Activated CD4-positive, alpha-beta memory T cell treated with anti-CD3 and anti-CD28 coated beads, Interleukin-2, amount 10 ng/mL, durations not matched to agents 7 days and 5 days (primary cell): ENCODE measurements at regions not wholly inside any gene's neighbourhood (a gene's known extent, or its start where the extent isn't known, plus 50 kb on each side); places are given as distances from the start of the nearest gene placed in this dataset.

Source experiments
- CTCF ChIA-PET: fragments of 350-600 bp; sonication (Branson Sonifier 250); formaldehyde crosslinking; loops from one replicate; lab custom pipeline; 2021; ENCODE audit warnings: antibody characterized with exemption, inconsistent platforms; lab: Charles Lee
- POLR2A ChIA-PET: fragments of 350-600 bp; sonication (Branson Sonifier 250); formaldehyde crosslinking; loops from one replicate; lab custom pipeline; 2021; ENCODE audit warnings: antibody characterized with exemption; lab: Charles Lee
- DNase-seq: peaks from one replicate; pipeline ENCODE4 v3.0.0-alpha.2; 2020
- H3K27ac Mint-ChIP-seq: one replicate; pipeline ENCODE4 v1.8.0; 2021; ENCODE audit warnings: mild to moderate bottlenecking, mixed read lengths
- H3K27me3 Mint-ChIP-seq: one replicate; pipeline ENCODE4 v1.8.0; 2021; ENCODE audit warnings: mixed read lengths
- H3K36me3 Mint-ChIP-seq: one replicate; pipeline ENCODE4 v1.8.0; 2021; ENCODE audit warnings: low read depth, mixed read lengths
- H3K4me1 Mint-ChIP-seq: one replicate; pipeline ENCODE4 v1.8.0; 2021; ENCODE audit warnings: mixed read lengths
- H3K4me3 Mint-ChIP-seq: one replicate; pipeline ENCODE4 v1.8.0; 2021; ENCODE audit warnings: mild to moderate bottlenecking, mixed read lengths
- H3K9me3 Mint-ChIP-seq: one replicate; pipeline ENCODE4 v1.8.0; 2021; ENCODE audit warnings: mixed read lengths

- Mint-ChIP-seq H3K9me3 (peaks cover 17% of the 10 kb centered on the region), H3K36me3 (no peaks in the 10 kb centered on the region), H3K27ac (no peak overlapping the region), H3K4me3 (no peak overlapping the region), H3K4me1 (no peaks in the 10 kb centered on the region), H3K27me3 (no peaks in the 10 kb centered on the region)
- CTCF ChIA-PET = no interaction called here
- POLR2A ChIA-PET = no interaction called here
- DNase-seq = no peak
Observed at GRCh38 chr9:82588301-82589180, 474.4 kb downstream of the RASEF start.

- DNase-seq = no peak
- Mint-ChIP-seq H3K9me3 (peaks cover 13% of the 10 kb centered on the region), H3K4me1 (no peaks in the 10 kb centered on the region), H3K36me3 (no peaks in the 10 kb centered on the region), H3K27ac (no peak overlapping the region), H3K27me3 (no peaks in the 10 kb centered on the region), H3K4me3 (no peak overlapping the region)
- ChIA-PET POLR2A (no interaction called here), CTCF (no interaction called here)
Observed at GRCh38 chr9:82590845-82591244, 472.1 kb downstream of the RASEF start.

GRCh38 chr9:82593501-82593900, 469.4 kb downstream of the RASEF start:
- CTCF ChIA-PET = no interaction called here
- no peaks in the 10 kb centered on the region for H3K27me3 Mint-ChIP-seq
- POLR2A ChIA-PET = no interaction called here
- H3K4me3 Mint-ChIP-seq = no peak overlapping the region
- H3K9me3 Mint-ChIP-seq = peaks cover 13% of the 10 kb centered on the region
- DNase-seq = no peak
- no peak overlapping the region for H3K27ac Mint-ChIP-seq
- no peaks in the 10 kb centered on the region for H3K36me3 Mint-ChIP-seq
- H3K4me1 Mint-ChIP-seq = no peaks in the 10 kb centered on the region

GRCh38 chr9:82597241-82598203, 465.4 kb downstream of the RASEF start:
- no peaks in the 10 kb centered on the region for H3K36me3 Mint-ChIP-seq
- H3K9me3 Mint-ChIP-seq = peaks cover 5% of the 10 kb centered on the region
- H3K4me1 Mint-ChIP-seq = no peaks in the 10 kb centered on the region
- H3K4me3 Mint-ChIP-seq = no peak overlapping the region
- H3K27ac Mint-ChIP-seq = no peak overlapping the region
- no peaks in the 10 kb centered on the region for H3K27me3 Mint-ChIP-seq
- no peak for DNase-seq
- ChIA-PET CTCF (no interaction called here), POLR2A (no interaction called here)

- H3K27me3 Mint-ChIP-seq = no peaks in the 10 kb centered on the region
- POLR2A ChIA-PET = no interaction called here
- no peak overlapping the region for H3K27ac Mint-ChIP-seq
- H3K9me3 Mint-ChIP-seq = peaks cover 4% of the 10 kb centered on the region
- H3K4me1 Mint-ChIP-seq = no peaks in the 10 kb centered on the region
- DNase-seq = no peak
- no peak overlapping the region for H3K4me3 Mint-ChIP-seq
- H3K36me3 Mint-ChIP-seq = no peaks in the 10 kb centered on the region
- CTCF ChIA-PET = no interaction called here
Observed at GRCh38 chr9:82598241-82599039, 464.5 kb downstream of the RASEF start.

GRCh38 chr9:82599336-82599949, 463.5 kb downstream of the RASEF start:
- ChIA-PET POLR2A (no interaction called here), CTCF (no interaction called here)
- Mint-ChIP-seq H3K36me3 (no peaks in the 10 kb centered on the region), H3K9me3 (peaks cover 1% of the 10 kb centered on the region), H3K4me3 (no peak overlapping the region), H3K27me3 (no peaks in the 10 kb centered on the region), H3K4me1 (no peaks in the 10 kb centered on the region), H3K27ac (no peak overlapping the region)
- DNase-seq = no peak

GRCh38 chr9:82600536-82601292, 462.2 kb downstream of the RASEF start:
- Mint-ChIP-seq H3K4me1 (no peaks in the 10 kb centered on the region), H3K27ac (no peak overlapping the region), H3K27me3 (no peaks in the 10 kb centered on the region), H3K36me3 (no peaks in the 10 kb centered on the region), H3K9me3 (no peaks in the 10 kb centered on the region), H3K4me3 (no peak overlapping the region)
- POLR2A ChIA-PET = no interaction called here
- CTCF ChIA-PET = no interaction called here
- no peak for DNase-seq

GRCh38 chr9:82601293-82601771, 461.6 kb downstream of the RASEF start:
- Mint-ChIP-seq H3K4me3 (no peak overlapping the region), H3K9me3 (no peaks in the 10 kb centered on the region), H3K36me3 (no peaks in the 10 kb centered on the region), H3K4me1 (no peaks in the 10 kb centered on the region), H3K27me3 (no peaks in the 10 kb centered on the region), H3K27ac (no peak overlapping the region)
- POLR2A ChIA-PET = no interaction called here
- no peak for DNase-seq
- CTCF ChIA-PET = no interaction called here

- POLR2A ChIA-PET = no interaction called here
- H3K36me3 Mint-ChIP-seq = no peaks in the 10 kb centered on the region
- no peak for DNase-seq
- no peak overlapping the region for H3K27ac Mint-ChIP-seq
- H3K4me3 Mint-ChIP-seq = no peak overlapping the region
- no peaks in the 10 kb centered on the region for H3K27me3 Mint-ChIP-seq
- H3K4me1 Mint-ChIP-seq = no peaks in the 10 kb centered on the region
- CTCF ChIA-PET = no interaction called here
- H3K9me3 Mint-ChIP-seq = no peaks in the 10 kb centered on the region
Observed at GRCh38 chr9:82604947-82605656, 457.8 kb downstream of the RASEF start.

- no peaks in the 10 kb centered on the region for H3K36me3 Mint-ChIP-seq
- no peaks in the 10 kb centered on the region for H3K27me3 Mint-ChIP-seq
- CTCF ChIA-PET = no interaction called here
Observed at GRCh38 chr9:82605657-82606031, 457.3 kb downstream of the RASEF start.

GRCh38 chr9:82606071-82606470, 456.9 kb downstream of the RASEF start:
- POLR2A ChIA-PET = no interaction called here
- no peaks in the 10 kb centered on the region for H3K27me3 Mint-ChIP-seq
- H3K4me3 Mint-ChIP-seq = no peak overlapping the region
- H3K9me3 Mint-ChIP-seq = no peaks in the 10 kb centered on the region
- no peaks in the 10 kb centered on the region for H3K36me3 Mint-ChIP-seq
- no peak overlapping the region for H3K27ac Mint-ChIP-seq
- DNase-seq = no peak
- H3K4me1 Mint-ChIP-seq = no peaks in the 10 kb centered on the region
- CTCF ChIA-PET = no interaction called here

More at GRCh38 chr9:82605657-82606031, 457.3 kb downstream of the RASEF start:
- Mint-ChIP-seq H3K4me1 (no peaks in the 10 kb centered on the region), H3K4me3 (no peak overlapping the region), H3K9me3 (no peaks in the 10 kb centered on the region), H3K27ac (no peak overlapping the region)
- no peak for DNase-seq
- POLR2A ChIA-PET = no interaction called here
